ENCODE measurements at regions not wholly inside any gene's neighbourhood (a gene's known extent, or its start where the extent isn't known, plus 50 kb on each side); places are given as distances from the start of the nearest gene placed in this dataset.

GRCh38 chr2:194095359-194095758 is 1561.7 kb upstream of the SLC39A10 start:
- H3K27ac ChIP-seq, result no peak overlapping the region
- no peaks in the 10 kb centered on the region for H4K20me1 ChIP-seq (ENCODE audit: insufficient read depth)
- no peak overlapping the region for H3K4me2 ChIP-seq
- intact Hi-C loops (cut with micrococcal nuclease; ENCODE audit: unreplicated experiment), result no loop called here
- TF ChIP-seq EZH2 (IDR thresholded peaks at IDR 0.05; ENCODE audit: low read depth) (no peak), CTCF (conservative IDR thresholded peaks at IDR 0.05) (no peak)
- H3F3A ChIP-seq (ENCODE audit: insufficient read depth, low read depth), result no peaks in the 10 kb centered on the region
- no peaks in the 10 kb centered on the region for H3K79me2 ChIP-seq (ENCODE audit: low read depth)
- H3K9me3 ChIP-seq (ENCODE audit: insufficient read depth, low read depth), result no peaks in the 10 kb centered on the region
- H3K9me2 ChIP-seq (ENCODE audit: insufficient read depth), result no peaks in the 10 kb centered on the region
- ChIA-PET POLR2A (ENCODE audit: unreplicated experiment) (no interaction called here), CTCF (no interaction called here)
- no peak overlapping the region for H2AFZ ChIP-seq
- no peaks in the 10 kb centered on the region for H3K4me1 ChIP-seq (replicated peaks; ENCODE audit: insufficient read depth)
- no TSS peak for BruUV-seq (replicated peaks)
- no peak overlapping the region for H3K4me3 ChIP-seq
- H3K36me3 ChIP-seq (ENCODE audit: low read depth), result no peaks in the 10 kb centered on the region
- H3K27me3 ChIP-seq (ENCODE audit: insufficient read depth, low read depth), result no peaks in the 10 kb centered on the region
- DNase-seq, result no peak

- POLR2A ChIA-PET (ENCODE audit: unreplicated experiment), result no interaction called here
- Histone ChIP-seq H2AFZ (no peak overlapping the region), H4K20me1 (ENCODE audit: insufficient read depth) (no peaks in the 10 kb centered on the region), H3K27me3 (ENCODE audit: insufficient read depth, low read depth) (no peaks in the 10 kb centered on the region), H3K9me2 (ENCODE audit: insufficient read depth) (no peaks in the 10 kb centered on the region), H3K9me3 (ENCODE audit: insufficient read depth, low read depth) (no peaks in the 10 kb centered on the region), H3K36me3 (ENCODE audit: low read depth) (no peaks in the 10 kb centered on the region), H3K79me2 (ENCODE audit: low read depth) (no peaks in the 10 kb centered on the region), H3K4me1 (replicated peaks; ENCODE audit: insufficient read depth) (no peaks in the 10 kb centered on the region), H3K4me2 (no peak overlapping the region), H3F3A (ENCODE audit: insufficient read depth, low read depth) (no peaks in the 10 kb centered on the region), H3K27ac (no peak overlapping the region), H3K4me3 (no peak overlapping the region)
- no peak for TF ChIP-seq CTCF (conservative IDR thresholded peaks at IDR 0.05)
- TF ChIP-seq EZH2 (IDR thresholded peaks at IDR 0.05; ENCODE audit: low read depth), result no peak
- no TSS peak for BruUV-seq (replicated peaks)
- intact Hi-C loops (cut with micrococcal nuclease; ENCODE audit: unreplicated experiment), result no loop called here
- CTCF ChIA-PET, result no interaction called here
- DNase-seq, result no peak
Measured at GRCh38 chr2:194090251-194090905, 1566.6 kb upstream of the SLC39A10 start.

- ChIA-PET CTCF (no interaction called here), POLR2A (ENCODE audit: unreplicated experiment) (no interaction called here)
Measured at GRCh38 chr2:194087089-194087958, 1569.7 kb upstream of the SLC39A10 start.

More at GRCh38 chr2:194087089-194087958, 1569.7 kb upstream of the SLC39A10 start:
- H4K20me1 ChIP-seq (ENCODE audit: insufficient read depth), result no peaks in the 10 kb centered on the region
- BruUV-seq (replicated peaks), result no TSS peak
- H2AFZ ChIP-seq, result no peak overlapping the region
- no peaks in the 10 kb centered on the region for H3F3A ChIP-seq (ENCODE audit: insufficient read depth, low read depth)
- no peaks in the 10 kb centered on the region for H3K27me3 ChIP-seq (ENCODE audit: insufficient read depth, low read depth)
- no peaks in the 10 kb centered on the region for H3K4me1 ChIP-seq (replicated peaks; ENCODE audit: insufficient read depth)
- TF ChIP-seq CTCF (conservative IDR thresholded peaks at IDR 0.05) (no peak), EZH2 (IDR thresholded peaks at IDR 0.05; ENCODE audit: low read depth) (no peak)
- intact Hi-C loops (cut with micrococcal nuclease; ENCODE audit: unreplicated experiment), result no loop called here
- H3K36me3 ChIP-seq (ENCODE audit: low read depth), result no peaks in the 10 kb centered on the region
- no peaks in the 10 kb centered on the region for H3K9me2 ChIP-seq (ENCODE audit: insufficient read depth)
- no peaks in the 10 kb centered on the region for H3K79me2 ChIP-seq (ENCODE audit: low read depth)
- DNase-seq, result no peak
- H3K9me3 ChIP-seq (ENCODE audit: insufficient read depth, low read depth), result no peaks in the 10 kb centered on the region
- H3K27ac ChIP-seq, result no peak overlapping the region
- H3K4me2 ChIP-seq, result no peak overlapping the region
- no peak overlapping the region for H3K4me3 ChIP-seq

All from PC-9 (cell line).